Calu3 (cell line): ENCODE measurements at regions not wholly inside any gene's neighbourhood (a gene's known extent, or its start where the extent isn't known, plus 50 kb on each side); places are given as distances from the start of the nearest gene placed in this dataset.

Experiments used
- BruUV-seq: library from RNA; stranded (reverse); fragments of 400-500 nt; replicated peaks from 2 replicates; lab custom pipeline; 2021; lab: Mats Ljungman, UMichigan
- CTCF ChIA-PET: fragments of 300-600 bp; sonication (Branson Sonifier 250); formaldehyde crosslinking; loops from one replicate; lab custom pipeline; 2022; ENCODE audit warnings: antibody characterized with exemption; lab: Charles Lee
- DNase-seq: peaks from one replicate; pipeline ENCODE4 v3.0.0; 2022
- H3K27ac Mint-ChIP-seq: one replicate; pipeline ENCODE4 v1.8.0; 2022; ENCODE audit warnings: mixed read lengths; ENCODE audit not compliant: unreplicated experiment
- H3K27me3 Mint-ChIP-seq: one replicate; pipeline ENCODE4 v1.8.0; 2022; ENCODE audit warnings: mixed read lengths; ENCODE audit not compliant: unreplicated experiment
- H3K36me3 Mint-ChIP-seq: one replicate; pipeline ENCODE4 v1.8.0; 2022; ENCODE audit warnings: mild to moderate bottlenecking, moderate library complexity, mixed read lengths; ENCODE audit not compliant: insufficient read depth, unreplicated experiment
- H3K4me1 Mint-ChIP-seq: one replicate; pipeline ENCODE4 v1.8.0; 2022; ENCODE audit warnings: mild to moderate bottlenecking, low read depth, mixed read lengths; ENCODE audit not compliant: unreplicated experiment
- H3K4me3 Mint-ChIP-seq: one replicate; pipeline ENCODE4 v1.8.0; 2022; ENCODE audit warnings: mild to moderate bottlenecking, low read depth, moderate library complexity, mixed read lengths; ENCODE audit not compliant: unreplicated experiment
- H3K9me3 Mint-ChIP-seq: one replicate; pipeline ENCODE4 v1.8.0; 2022; ENCODE audit warnings: low read depth, mixed read lengths; ENCODE audit not compliant: unreplicated experiment
- intact Hi-C: fragments of 100-400 bp; cut with micrococcal nuclease; formaldehyde crosslinking; loops from one replicate; pipeline ENCODE4 v1.10.0; 2022; ENCODE audit not compliant: unreplicated experiment
- TF ChIP-seq, protein P1 (sequence below): fragments of 200-600 bp; IDR thresholded peaks from one replicate; pipeline ENCODE4 v1.8.0; 2022; ENCODE audit warnings: antibody characterized with exemption; ENCODE audit not compliant: unreplicated experiment

DNA sequence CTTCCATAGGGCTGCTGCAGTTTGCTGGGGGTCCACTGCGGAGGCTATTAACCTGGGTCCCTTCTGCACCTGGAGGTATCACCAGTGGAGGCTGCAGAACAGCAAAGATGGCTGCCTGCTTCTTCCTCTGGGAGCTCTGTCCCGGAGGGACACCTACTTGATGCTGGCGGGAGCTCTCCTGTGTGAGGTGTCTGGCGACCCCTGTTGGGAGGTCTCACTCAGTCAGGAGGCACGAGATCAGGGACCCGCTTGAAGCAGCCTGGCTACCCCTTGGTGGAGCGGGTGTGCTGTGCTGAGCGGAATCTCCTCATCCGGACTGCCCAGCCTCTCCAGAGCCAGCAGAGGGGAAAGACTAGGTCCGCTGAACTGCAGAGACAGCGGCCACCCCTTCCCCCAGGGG lies 56.0 kb upstream of the CTXND1 start:
- Mint-ChIP-seq H3K4me3 (no peak overlapping the region), H3K27me3 (peaks cover 44% of the 10 kb centered on the region), H3K36me3 (no peaks in the 10 kb centered on the region), H3K9me3 (no peaks in the 10 kb centered on the region), H3K27ac (no peak overlapping the region), H3K4me1 (no peaks in the 10 kb centered on the region)
- CTCF ChIA-PET = no interaction called here
- TF ChIP-seq, protein P1, sequence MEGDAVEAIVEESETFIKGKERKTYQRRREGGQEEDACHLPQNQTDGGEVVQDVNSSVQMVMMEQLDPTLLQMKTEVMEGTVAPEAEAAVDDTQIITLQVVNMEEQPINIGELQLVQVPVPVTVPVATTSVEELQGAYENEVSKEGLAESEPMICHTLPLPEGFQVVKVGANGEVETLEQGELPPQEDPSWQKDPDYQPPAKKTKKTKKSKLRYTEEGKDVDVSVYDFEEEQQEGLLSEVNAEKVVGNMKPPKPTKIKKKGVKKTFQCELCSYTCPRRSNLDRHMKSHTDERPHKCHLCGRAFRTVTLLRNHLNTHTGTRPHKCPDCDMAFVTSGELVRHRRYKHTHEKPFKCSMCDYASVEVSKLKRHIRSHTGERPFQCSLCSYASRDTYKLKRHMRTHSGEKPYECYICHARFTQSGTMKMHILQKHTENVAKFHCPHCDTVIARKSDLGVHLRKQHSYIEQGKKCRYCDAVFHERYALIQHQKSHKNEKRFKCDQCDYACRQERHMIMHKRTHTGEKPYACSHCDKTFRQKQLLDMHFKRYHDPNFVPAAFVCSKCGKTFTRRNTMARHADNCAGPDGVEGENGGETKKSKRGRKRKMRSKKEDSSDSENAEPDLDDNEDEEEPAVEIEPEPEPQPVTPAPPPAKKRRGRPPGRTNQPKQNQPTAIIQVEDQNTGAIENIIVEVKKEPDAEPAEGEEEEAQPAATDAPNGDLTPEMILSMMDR = no peak
- intact Hi-C loops = no loop called here
- no peak for DNase-seq
- BruUV-seq = no TSS peak

DNA sequence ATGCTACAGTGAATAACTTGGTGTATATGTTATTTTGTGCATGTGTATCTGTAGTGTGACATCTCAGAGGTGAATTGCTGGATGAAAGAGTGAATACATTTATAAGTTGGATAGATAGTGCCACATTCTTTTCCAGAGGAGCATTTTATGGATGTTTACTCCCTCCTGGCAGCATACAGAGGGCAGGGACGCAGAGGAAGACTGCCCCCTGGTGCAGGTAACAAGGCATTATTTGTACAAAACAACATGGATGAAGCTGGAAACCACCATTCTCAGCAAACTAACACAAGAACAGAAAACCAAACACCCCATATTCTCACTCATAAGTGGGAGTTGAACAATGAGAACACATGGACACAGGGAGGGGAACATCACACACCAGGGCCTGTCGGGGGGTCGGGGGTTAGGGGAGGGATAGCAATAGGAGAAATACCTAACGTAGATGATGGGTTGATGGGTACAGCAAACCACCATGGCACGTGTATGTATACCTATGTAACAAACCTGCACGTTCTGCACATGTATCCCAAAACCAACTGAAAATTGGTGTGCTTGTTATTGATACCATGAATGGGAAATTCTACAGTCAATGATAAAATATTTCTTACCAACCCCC lies 57.9 kb upstream of the CTXND1 start:
- intact Hi-C loops = loop anchor here (1.0 to 10.0 kb wide), 2 partner anchors 68 to 225 kb away; no protein-coding TSS in a partner anchor
- BruUV-seq = no TSS peak
- no peaks in the 10 kb centered on the region for H3K9me3 Mint-ChIP-seq
- H3K4me1 Mint-ChIP-seq = no peaks in the 10 kb centered on the region
- TF ChIP-seq, protein P1 = peak; percentile 31
- H3K27me3 Mint-ChIP-seq = peaks cover 44% of the 10 kb centered on the region
- CTCF ChIA-PET = interaction anchor here (0.7 to 1.4 kb wide), 6 partner anchors 9 to 97 kb away, joined by 3 to 4 read pairs (median 3); no protein-coding TSS in a partner anchor
- H3K4me3 Mint-ChIP-seq = no peak overlapping the region
- no peaks in the 10 kb centered on the region for H3K36me3 Mint-ChIP-seq
- no peak overlapping the region for H3K27ac Mint-ChIP-seq
- peak; percentile 48 for DNase-seq

DNA sequence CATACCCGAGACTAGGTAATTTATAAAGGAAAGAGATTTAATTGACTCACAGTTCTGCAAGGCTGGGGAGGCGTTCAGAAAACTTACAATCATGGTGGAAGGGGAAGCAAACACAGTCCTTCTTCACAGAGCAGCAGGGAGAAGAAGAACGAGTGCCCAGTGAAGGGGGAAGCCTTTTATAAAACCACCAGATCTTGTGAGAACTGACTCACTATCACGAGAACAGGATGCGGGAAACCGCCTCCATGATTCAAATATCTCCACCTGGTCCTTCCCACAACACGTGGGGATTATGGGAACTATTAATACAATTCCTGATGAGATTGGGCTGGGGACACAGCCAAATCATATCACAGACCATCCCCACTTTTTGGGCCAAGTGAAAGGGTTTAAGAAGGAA lies 58.8 kb upstream of the CTXND1 start:
- H3K4me1 Mint-ChIP-seq = no peaks in the 10 kb centered on the region
- intact Hi-C loops = loop anchor here (10.0 kb wide), 1 partner anchor 226 kb away; no protein-coding TSS in a partner anchor
- no peaks in the 10 kb centered on the region for H3K9me3 Mint-ChIP-seq
- H3K27me3 Mint-ChIP-seq = peaks cover 44% of the 10 kb centered on the region
- TF ChIP-seq, protein P1 = no peak
- CTCF ChIA-PET = no interaction called here
- H3K36me3 Mint-ChIP-seq = no peaks in the 10 kb centered on the region
- BruUV-seq = no TSS peak
- no peak overlapping the region for H3K4me3 Mint-ChIP-seq
- no peak overlapping the region for H3K27ac Mint-ChIP-seq
- no peak for DNase-seq

DNA sequence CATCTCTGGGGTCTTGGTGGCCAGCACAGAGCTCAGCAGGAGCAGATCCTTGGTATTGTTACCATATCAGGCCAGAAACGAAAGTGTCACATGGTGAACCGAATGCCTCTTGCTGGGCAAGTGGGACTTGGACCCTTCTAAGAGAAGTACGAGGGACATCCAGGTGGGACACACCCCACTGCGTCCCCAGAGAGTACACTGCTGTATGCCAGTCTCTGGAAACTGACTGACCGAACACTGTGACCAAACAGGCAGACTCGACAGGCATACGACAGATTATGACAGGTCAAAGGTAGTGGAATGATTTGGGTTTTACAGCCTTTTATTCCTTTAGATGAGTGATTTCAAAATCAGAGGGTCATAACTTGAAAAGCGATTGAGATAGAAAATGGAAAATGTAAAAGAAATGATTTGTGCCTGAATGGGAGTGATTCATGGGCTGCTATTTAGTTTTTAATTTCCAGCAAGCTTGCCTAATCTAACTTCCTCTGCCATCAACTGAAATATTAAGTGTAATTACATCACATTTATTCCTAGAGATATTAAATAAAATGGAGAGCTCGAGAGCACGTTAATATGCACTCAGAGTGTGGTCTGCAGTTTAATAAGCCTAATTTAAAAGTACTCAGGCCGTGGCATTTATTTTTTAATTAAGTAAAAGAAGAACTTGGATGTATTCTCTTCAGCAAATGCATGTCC lies 63.4 kb upstream of the CTXND1 start:
- BruUV-seq = no TSS peak
- Mint-ChIP-seq H3K4me1 (peaks cover 7% of the 10 kb centered on the region), H3K36me3 (no peaks in the 10 kb centered on the region), H3K27ac (no peak overlapping the region), H3K4me3 (no peak overlapping the region), H3K9me3 (no peaks in the 10 kb centered on the region), H3K27me3 (peaks cover 41% of the 10 kb centered on the region)
- TF ChIP-seq, protein P1 = no peak
- CTCF ChIA-PET = no interaction called here
- no peak for DNase-seq
- intact Hi-C loops = loop anchor here (10.0 kb wide), 1 partner anchor 231 kb away; no protein-coding TSS in a partner anchor
